GM23338 (cell line): ENCODE measurements at regions not wholly inside any gene's neighbourhood (a gene's known extent, or its start where the extent isn't known, plus 50 kb on each side); places are given as distances from the start of the nearest gene placed in this dataset.

Experiments used
- CTCF ChIP-seq, 2 experiments: fragments of 200-600 bp in 1 of 2; sonication (generic) in 1 of 2; conservative IDR thresholded peaks; 2 replicates each; pipeline versions ENCODE4 v1.5.1 to v1.6.1; 2016 to 2017; ENCODE audit warnings: antibody characterized with exemption in 2 of 2, low read depth in 2 of 2, mild to moderate bottlenecking in 2 of 2, moderate library complexity in 1 of 2
- EZH2 ChIP-seq: fragments of 200-600 bp; sonication (generic); IDR thresholded peaks from one replicate; pipeline ENCODE4 v1.8.0; 2017; ENCODE audit warnings: antibody characterized with exemption, mild to moderate bottlenecking, low read depth; ENCODE audit not compliant: unreplicated experiment
- POLR2AphosphoS5 ChIP-seq: IDR thresholded peaks from 2 replicates; pipeline ENCODE4 v1.6.1; 2016; ENCODE audit warnings: antibody characterized with exemption, low read depth
- TF ChIP-seq, protein P1 (sequence below): IDR thresholded peaks from one replicate; pipeline ENCODE4 v1.6.1; 2018; ENCODE audit warnings: antibody characterized with exemption; ENCODE audit not compliant: unreplicated experiment

GRCh38 chr12:19026034-19026433 lies 103.5 kb upstream of the PLEKHA5 start:
- no peak for TF ChIP-seq CTCF (conservative IDR thresholded peaks at IDR 0.05; ENCODE audit: low read depth in 2 of 2)
- TF ChIP-seq, protein P1, sequence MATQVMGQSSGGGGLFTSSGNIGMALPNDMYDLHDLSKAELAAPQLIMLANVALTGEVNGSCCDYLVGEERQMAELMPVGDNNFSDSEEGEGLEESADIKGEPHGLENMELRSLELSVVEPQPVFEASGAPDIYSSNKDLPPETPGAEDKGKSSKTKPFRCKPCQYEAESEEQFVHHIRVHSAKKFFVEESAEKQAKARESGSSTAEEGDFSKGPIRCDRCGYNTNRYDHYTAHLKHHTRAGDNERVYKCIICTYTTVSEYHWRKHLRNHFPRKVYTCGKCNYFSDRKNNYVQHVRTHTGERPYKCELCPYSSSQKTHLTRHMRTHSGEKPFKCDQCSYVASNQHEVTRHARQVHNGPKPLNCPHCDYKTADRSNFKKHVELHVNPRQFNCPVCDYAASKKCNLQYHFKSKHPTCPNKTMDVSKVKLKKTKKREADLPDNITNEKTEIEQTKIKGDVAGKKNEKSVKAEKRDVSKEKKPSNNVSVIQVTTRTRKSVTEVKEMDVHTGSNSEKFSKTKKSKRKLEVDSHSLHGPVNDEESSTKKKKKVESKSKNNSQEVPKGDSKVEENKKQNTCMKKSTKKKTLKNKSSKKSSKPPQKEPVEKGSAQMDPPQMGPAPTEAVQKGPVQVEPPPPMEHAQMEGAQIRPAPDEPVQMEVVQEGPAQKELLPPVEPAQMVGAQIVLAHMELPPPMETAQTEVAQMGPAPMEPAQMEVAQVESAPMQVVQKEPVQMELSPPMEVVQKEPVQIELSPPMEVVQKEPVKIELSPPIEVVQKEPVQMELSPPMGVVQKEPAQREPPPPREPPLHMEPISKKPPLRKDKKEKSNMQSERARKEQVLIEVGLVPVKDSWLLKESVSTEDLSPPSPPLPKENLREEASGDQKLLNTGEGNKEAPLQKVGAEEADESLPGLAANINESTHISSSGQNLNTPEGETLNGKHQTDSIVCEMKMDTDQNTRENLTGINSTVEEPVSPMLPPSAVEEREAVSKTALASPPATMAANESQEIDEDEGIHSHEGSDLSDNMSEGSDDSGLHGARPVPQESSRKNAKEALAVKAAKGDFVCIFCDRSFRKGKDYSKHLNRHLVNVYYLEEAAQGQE, result no peak
- TF ChIP-seq POLR2AphosphoS5, result no peak
- TF ChIP-seq EZH2, result no peak
